Ovary (tissue), 7 donors: ENCODE measurements at regions not wholly inside any gene's neighbourhood (a gene's known extent, or its start where the extent isn't known, plus 50 kb on each side); places are given as distances from the start of the nearest gene placed in this dataset.

Experiments
- DNase-seq, 5 donors: peaks; one replicate each; pipeline ENCODE4 v3.0.0-alpha.2; 2019 to 2020
- H3K27ac ChIP-seq, 2 donors: fragments of 200-600 bp; one replicate each; pipeline versions ENCODE4 v1.5.1 to v1.8.0; 2019 to 2022
- H3K27me3 ChIP-seq: fragments of 200-600 bp; one replicate; pipeline ENCODE4 v1.8.0; 2022
- H3K36me3 ChIP-seq: fragments of 200-600 bp; sonication (generic); one replicate; pipeline ENCODE4 v1.5.1; 2019
- H3K4me1 ChIP-seq: one replicate; pipeline ENCODE4 v1.8.1; 2013; ENCODE audit warnings: mild to moderate bottlenecking, moderate library complexity; ENCODE audit not compliant: insufficient read depth
- H3K4me3 ChIP-seq: fragments of 200-600 bp; sonication (generic); one replicate; pipeline ENCODE4 v1.5.1; 2017
- H3K9me3 ChIP-seq, 2 donors: fragments of 200-600 bp in 1 of 2; sonication (generic) in 1 of 2; one replicate each; pipeline versions ENCODE4 v1.5.1 to v1.8.1; 2013 to 2019; ENCODE audit warnings: mild to moderate bottlenecking in 1 of 2, moderate library complexity in 1 of 2
- CTCF ChIP-seq, 3 donors: fragments of 450-650 bp in 2 of 3; fragments of 200-600 bp in 1 of 3; IDR thresholded peaks; one replicate each; pipeline versions ENCODE4 v1.5.1 to v1.8.0; 2016 to 2022; ENCODE audit warnings: antibody characterized with exemption in 3 of 3, mild to moderate bottlenecking in 1 of 3
- EP300 ChIP-seq: sonication (generic); formaldehyde crosslinking; IDR thresholded peaks from one replicate; pipeline ENCODE4 v1.6.1; 2017; ENCODE audit warnings: antibody characterized with exemption
- POLR2A ChIP-seq: fragments of 450-650 bp; IDR thresholded peaks from one replicate; pipeline ENCODE4 v1.6.1; 2017; ENCODE audit warnings: antibody characterized with exemption, mild to moderate bottlenecking, moderate library complexity
- WGBS, 3 donors: extraction: QIAGEN DNeasy Blood & Tissue Kit in 1 of 3; methylation state at CpG; one replicate each; pipeline versions ENCODE4 v1.1.5 to v1.1.7; 2013 to 2017; 5-methylcytosine and 5-hydroxymethylcytosine counted together
- intact Hi-C, 4 donors: fragments of 100-400 bp; cut with DNase I; formaldehyde crosslinking; loops; one replicate each; pipeline versions ENCODE4 v1.11.0 to v1.15.1; 2022 to 2023
- donor health status: DM: no; HTN: no; CAD: no; lungs with moderate emphysema.
- donor health status: DM: no; HTN: no; CAD: no.
- donor health status: Bipolar disorder and iron deficiency.
- donor health status: DM: no; HTN: no; CAD: no.
- donor health status: DM: yes; HTN: yes; CAD: no.

GRCh38 chr14:104515059-104515810 lies 64.3 kb upstream of the C14orf180 start:
- intact Hi-C loops = no loop called here
- DNase-seq = no peak
- TF ChIP-seq EP300 = no peak
- no peak for TF ChIP-seq POLR2A
- TF ChIP-seq CTCF (IDR thresholded peaks at IDR 0.05) = no peak
- Histone ChIP-seq H3K27me3 (no peaks in the 10 kb centered on the region), H3K4me1 (no peaks in the 10 kb centered on the region), H3K36me3 (no peaks in the 10 kb centered on the region), H3K9me3 (no peaks in the 10 kb centered on the region), H3K4me3 (no peak overlapping the region), H3K27ac (no peak overlapping the region)
- 73 to 82% (median 74%) methylated on average over 17 of the region's 17 CpGs for WGBS, 3 donors

GRCh38 chr14:104515811-104516780 lies 63.5 kb upstream of the C14orf180 start:
- intact Hi-C loops = no loop called here
- no peak for DNase-seq
- Histone ChIP-seq H3K4me1 (no peaks in the 10 kb centered on the region), H3K9me3 (no peaks in the 10 kb centered on the region), H3K36me3 (no peaks in the 10 kb centered on the region), H3K27me3 (no peaks in the 10 kb centered on the region), H3K27ac (no peak overlapping the region), H3K4me3 (no peak overlapping the region)
- no peak for TF ChIP-seq EP300
- TF ChIP-seq POLR2A = no peak
- TF ChIP-seq CTCF (IDR thresholded peaks at IDR 0.05) = no peak
- 82 to 88% (median 85%) methylated on average over 23 of the region's 23 CpGs for WGBS, 3 donors

GRCh38 chr14:104516906-104517305 lies 62.7 kb upstream of the C14orf180 start:
- no peaks in the 10 kb centered on the region for H3K36me3 ChIP-seq
- intact Hi-C loops = no loop called here
- WGBS, 3 donors = 65 to 84% (median 73%) methylated on average over 8 of the region's 8 CpGs
- no peak overlapping the region for H3K4me3 ChIP-seq
- no peaks in the 10 kb centered on the region for H3K9me3 ChIP-seq
- H3K4me1 ChIP-seq = no peaks in the 10 kb centered on the region
- TF ChIP-seq POLR2A (no peak), EP300 (no peak), CTCF (IDR thresholded peaks at IDR 0.05) (no peak)
- H3K27me3 ChIP-seq = no peaks in the 10 kb centered on the region
- no peak for DNase-seq
- H3K27ac ChIP-seq = no peak overlapping the region

GRCh38 chr14:104517426-104517825 lies 62.1 kb upstream of the C14orf180 start:
- intact Hi-C loops = no loop called here
- no peak for DNase-seq
- TF ChIP-seq POLR2A (no peak), CTCF (IDR thresholded peaks at IDR 0.05) (no peak)
- H3K9me3 ChIP-seq = no peaks in the 10 kb centered on the region
- no peak overlapping the region for H3K4me3 ChIP-seq
- WGBS, 3 donors = 72 to 77% (median 76%) methylated on average over 8 of the region's 8 CpGs
- no peaks in the 10 kb centered on the region for H3K4me1 ChIP-seq
- no peaks in the 10 kb centered on the region for H3K36me3 ChIP-seq
- H3K27ac ChIP-seq = no peak overlapping the region
- H3K27me3 ChIP-seq = no peaks in the 10 kb centered on the region
